Progenitor cell of endocrine pancreas (in vitro differentiated cells): ENCODE measurements at regions not wholly inside any gene's neighbourhood (a gene's known extent, or its start where the extent isn't known, plus 50 kb on each side); places are given as distances from the start of the nearest gene placed in this dataset.

Source experiments
- DNase-seq: peaks from one replicate; pipeline ENCODE4 v3.0.0; 2021; ENCODE audit warnings: low spot score; ENCODE audit not compliant: unreplicated experiment
- H3K27ac Mint-ChIP-seq: 2 replicates; pipeline ENCODE4 v1.8.0; 2021; ENCODE audit warnings: mild to moderate bottlenecking, moderate library complexity, mixed read lengths
- H3K27me3 Mint-ChIP-seq: 2 replicates; pipeline ENCODE4 v1.8.0; 2021; ENCODE audit warnings: mixed read lengths
- H3K36me3 Mint-ChIP-seq: 2 replicates; pipeline ENCODE4 v1.8.0; 2022; ENCODE audit warnings: mixed read lengths; ENCODE audit not compliant: insufficient read depth
- H3K4me1 Mint-ChIP-seq: 2 replicates; pipeline ENCODE4 v1.8.0; 2021; ENCODE audit warnings: low read depth, mixed read lengths
- H3K4me3 Mint-ChIP-seq: 2 replicates; pipeline ENCODE4 v1.8.0; 2021; ENCODE audit warnings: low read depth, mild to moderate bottlenecking, moderate library complexity, mixed read lengths
- H3K9me3 Mint-ChIP-seq: 2 replicates; pipeline ENCODE4 v1.8.0; 2021; ENCODE audit warnings: low read depth, mixed read lengths
- TF ChIP-seq, protein P1 (sequence below): fragments of 200-600 bp; sonication (generic); IDR thresholded peaks from one replicate; pipeline ENCODE4 v1.5.0; 2021; ENCODE audit warnings: antibody characterized with exemption, mild to moderate bottlenecking; ENCODE audit not compliant: unreplicated experiment

DNA sequence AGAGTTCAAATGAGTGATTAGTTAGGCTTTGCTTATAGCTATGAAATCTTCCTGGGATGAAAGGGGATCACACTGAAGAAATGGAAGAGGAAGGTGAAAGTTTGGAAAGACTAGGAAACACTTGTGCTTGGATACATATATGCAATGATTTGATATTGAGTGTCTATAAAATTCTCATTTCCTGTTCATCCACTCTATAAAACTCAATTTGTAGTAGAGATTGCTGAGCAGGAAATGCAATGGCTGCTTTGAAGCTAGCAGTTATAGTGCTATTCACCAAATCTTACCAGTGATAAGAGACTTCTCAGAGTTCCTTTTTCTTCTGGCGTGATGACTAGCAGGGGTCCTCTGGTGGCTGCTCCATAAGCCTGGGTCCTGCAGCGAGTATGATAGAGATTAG is 128.1 kb upstream of the HPF1 start:
- TF ChIP-seq, protein P1, sequence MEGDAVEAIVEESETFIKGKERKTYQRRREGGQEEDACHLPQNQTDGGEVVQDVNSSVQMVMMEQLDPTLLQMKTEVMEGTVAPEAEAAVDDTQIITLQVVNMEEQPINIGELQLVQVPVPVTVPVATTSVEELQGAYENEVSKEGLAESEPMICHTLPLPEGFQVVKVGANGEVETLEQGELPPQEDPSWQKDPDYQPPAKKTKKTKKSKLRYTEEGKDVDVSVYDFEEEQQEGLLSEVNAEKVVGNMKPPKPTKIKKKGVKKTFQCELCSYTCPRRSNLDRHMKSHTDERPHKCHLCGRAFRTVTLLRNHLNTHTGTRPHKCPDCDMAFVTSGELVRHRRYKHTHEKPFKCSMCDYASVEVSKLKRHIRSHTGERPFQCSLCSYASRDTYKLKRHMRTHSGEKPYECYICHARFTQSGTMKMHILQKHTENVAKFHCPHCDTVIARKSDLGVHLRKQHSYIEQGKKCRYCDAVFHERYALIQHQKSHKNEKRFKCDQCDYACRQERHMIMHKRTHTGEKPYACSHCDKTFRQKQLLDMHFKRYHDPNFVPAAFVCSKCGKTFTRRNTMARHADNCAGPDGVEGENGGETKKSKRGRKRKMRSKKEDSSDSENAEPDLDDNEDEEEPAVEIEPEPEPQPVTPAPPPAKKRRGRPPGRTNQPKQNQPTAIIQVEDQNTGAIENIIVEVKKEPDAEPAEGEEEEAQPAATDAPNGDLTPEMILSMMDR = no peak
- DNase-seq = no peak
- no peaks in the 10 kb centered on the region for H3K36me3 Mint-ChIP-seq
- H3K4me3 Mint-ChIP-seq = no peak overlapping the region
- no peaks in the 10 kb centered on the region for H3K9me3 Mint-ChIP-seq
- H3K4me1 Mint-ChIP-seq = no peaks in the 10 kb centered on the region
- H3K27ac Mint-ChIP-seq = no peak overlapping the region
- H3K27me3 Mint-ChIP-seq = no peaks in the 10 kb centered on the region

DNA sequence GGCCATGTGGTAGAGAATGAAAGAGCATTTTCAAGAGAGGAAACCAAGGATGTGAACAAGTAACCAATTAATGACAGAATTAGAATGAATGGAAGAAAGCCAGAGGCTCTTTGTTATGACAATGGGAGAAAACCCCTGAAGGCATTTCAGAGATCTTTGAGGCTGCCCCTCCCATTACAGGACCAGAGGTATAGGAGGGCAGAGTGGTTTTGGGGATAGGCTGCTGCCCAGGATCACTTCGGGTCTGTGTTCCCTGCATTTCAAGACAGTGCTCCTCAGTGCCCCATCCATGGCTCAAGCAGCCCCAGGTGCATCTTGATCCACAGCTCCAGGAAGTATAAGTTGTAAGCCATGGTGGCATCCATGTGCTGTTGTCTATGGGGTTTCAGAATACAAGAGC is 124.0 kb upstream of the HPF1 start:
- DNase-seq = no peak

DNA sequence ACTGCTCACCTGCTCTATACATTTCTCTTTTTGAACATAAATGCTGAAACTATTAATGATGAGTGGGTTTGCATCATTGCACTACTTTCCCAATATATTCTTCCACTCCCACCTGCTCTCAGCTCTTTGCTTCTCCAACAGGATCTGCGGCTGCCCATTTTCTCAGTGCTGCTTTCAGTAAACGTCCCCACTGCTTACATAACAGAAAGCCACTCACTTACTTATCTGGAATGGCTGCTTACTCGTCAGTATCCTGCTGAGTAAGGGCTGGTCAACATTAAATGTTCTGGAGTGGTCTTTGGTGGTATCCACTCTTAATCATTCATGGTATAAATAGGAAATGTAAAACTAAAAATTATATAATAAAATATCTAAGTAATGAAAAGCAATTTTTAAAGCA is 112.8 kb upstream of the HPF1 start:
- Mint-ChIP-seq H3K36me3 (no peaks in the 10 kb centered on the region), H3K4me1 (peaks cover 3% of the 10 kb centered on the region)

More for the DNA sequence above, 124.0 kb upstream of the HPF1 start:
- TF ChIP-seq, protein P1 = no peak
- Mint-ChIP-seq H3K4me1 (no peaks in the 10 kb centered on the region), H3K36me3 (no peaks in the 10 kb centered on the region), H3K27ac (no peak overlapping the region), H3K9me3 (no peaks in the 10 kb centered on the region), H3K27me3 (no peaks in the 10 kb centered on the region), H3K4me3 (no peak overlapping the region)

DNA sequence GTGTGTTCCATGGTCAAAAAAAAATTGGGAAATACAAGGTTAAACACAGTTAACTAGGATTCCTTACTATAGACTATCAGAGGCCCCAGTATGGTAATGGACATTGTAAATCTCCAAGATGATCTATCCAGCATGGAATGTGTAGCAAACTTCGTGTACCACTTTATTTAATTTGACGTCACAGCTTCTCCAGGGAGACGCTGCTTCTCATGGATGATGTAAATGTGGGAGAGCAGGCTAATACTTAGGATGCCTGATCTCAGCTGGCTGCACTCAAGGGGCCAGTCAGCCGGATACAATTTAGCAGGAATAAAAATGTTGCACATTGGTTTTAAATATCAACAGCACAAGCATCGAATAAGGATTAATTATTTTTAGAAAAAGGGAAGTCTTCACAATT is 111.7 kb upstream of the HPF1 start:
- Mint-ChIP-seq H3K9me3 (no peaks in the 10 kb centered on the region), H3K27ac (no peak overlapping the region), H3K36me3 (no peaks in the 10 kb centered on the region), H3K4me1 (peaks cover 3% of the 10 kb centered on the region), H3K27me3 (no peaks in the 10 kb centered on the region), H3K4me3 (no peak overlapping the region)
- DNase-seq = no peak
- TF ChIP-seq, protein P1 = no peak

More for the DNA sequence above, 112.8 kb upstream of the HPF1 start:
- DNase-seq = no peak
- Mint-ChIP-seq H3K27me3 (no peaks in the 10 kb centered on the region), H3K27ac (no peak overlapping the region), H3K9me3 (no peaks in the 10 kb centered on the region), H3K4me3 (no peak overlapping the region)
- TF ChIP-seq, protein P1 = no peak

GRCh38 chr4:169861593-169861992 is 103.8 kb upstream of the HPF1 start:
- H3K27ac Mint-ChIP-seq = no peak overlapping the region
- peaks cover 24% of the 10 kb centered on the region for H3K4me1 Mint-ChIP-seq
- H3K9me3 Mint-ChIP-seq = peaks cover 3% of the 10 kb centered on the region
- TF ChIP-seq, protein P1 = no peak
- no peaks in the 10 kb centered on the region for H3K27me3 Mint-ChIP-seq
- no peak overlapping the region for H3K4me3 Mint-ChIP-seq
- peaks cover 3% of the 10 kb centered on the region for H3K36me3 Mint-ChIP-seq
- no peak for DNase-seq
